HG03135 (cell line): ENCODE measurements at regions not wholly inside any gene's neighbourhood (a gene's known extent, or its start where the extent isn't known, plus 50 kb on each side); places are given as distances from the start of the nearest gene placed in this dataset.

Experiments used
- ATAC-seq: cut with Tn5 transposase; IDR thresholded peaks from one replicate; pipeline ENCODE4 v1.9.1; 2021; ENCODE audit warnings: mild to moderate bottlenecking, moderate library complexity; ENCODE audit not compliant: unreplicated experiment

GRCh38 chr6:91864911-91865310 is 1278.0 kb upstream of the MAP3K7 start:
- no peak for ATAC-seq

- no peak for ATAC-seq
Observed at GRCh38 chr6:91860541-91861335, 1273.9 kb upstream of the MAP3K7 start.

GRCh38 chr6:91852252-91852651 is 1265.4 kb upstream of the MAP3K7 start:
- no peak for ATAC-seq

- no peak for ATAC-seq
Observed at GRCh38 chr6:91834813-91835212, 1247.9 kb upstream of the MAP3K7 start.

- ATAC-seq: no peak
Observed at GRCh38 chr6:91827151-91827550, 1240.3 kb upstream of the MAP3K7 start.

GRCh38 chr6:91826128-91826527 is 1239.3 kb upstream of the MAP3K7 start:
- no peak for ATAC-seq

- ATAC-seq: no peak
Observed at GRCh38 chr6:91824331-91824730, 1237.5 kb upstream of the MAP3K7 start.

- no peak for ATAC-seq
Observed at GRCh38 chr6:91822581-91822980, 1235.7 kb upstream of the MAP3K7 start.

GRCh38 chr6:91816335-91816734 is 1229.5 kb upstream of the MAP3K7 start:
- ATAC-seq: no peak

- ATAC-seq: no peak
Observed at GRCh38 chr6:91813641-91814040, 1226.8 kb upstream of the MAP3K7 start.

GRCh38 chr6:91812596-91813274 is 1225.9 kb upstream of the MAP3K7 start:
- no peak for ATAC-seq

- no peak for ATAC-seq
Observed at GRCh38 chr6:91804981-91805380, 1218.1 kb upstream of the MAP3K7 start.

- ATAC-seq: no peak
Observed at GRCh38 chr6:91802431-91802830, 1215.6 kb upstream of the MAP3K7 start.

GRCh38 chr6:91796603-91797002 is 1209.7 kb upstream of the MAP3K7 start:
- ATAC-seq: no peak

GRCh38 chr6:91788501-91788900 is 1201.6 kb upstream of the MAP3K7 start:
- ATAC-seq: no peak

- no peak for ATAC-seq
Observed at GRCh38 chr6:91786474-91787184, 1199.8 kb upstream of the MAP3K7 start.

GRCh38 chr6:91782802-91783201 is 1195.9 kb upstream of the MAP3K7 start:
- ATAC-seq: no peak

- ATAC-seq: no peak
Observed at GRCh38 chr6:91781946-91782345, 1195.1 kb upstream of the MAP3K7 start.

GRCh38 chr6:91780270-91780669 is 1193.4 kb upstream of the MAP3K7 start:
- no peak for ATAC-seq

- ATAC-seq: no peak
Observed at GRCh38 chr6:91761621-91762020, 1174.7 kb upstream of the MAP3K7 start.

GRCh38 chr6:91754691-91755090 is 1167.8 kb upstream of the MAP3K7 start:
- no peak for ATAC-seq

GRCh38 chr6:91751526-91751925 is 1164.7 kb upstream of the MAP3K7 start:
- ATAC-seq: no peak
